Epithelial cell of prostate (primary cell): ENCODE measurements at regions not wholly inside any gene's neighbourhood (a gene's known extent, or its start where the extent isn't known, plus 50 kb on each side); places are given as distances from the start of the nearest gene placed in this dataset.
A peak's percentile ranks its signal among the peaks of the same experiment; 100 is the strongest.

Source experiments
- DNase-seq: peaks from one replicate; pipeline ENCODE4 v3.0.0-alpha.2; 2011; ENCODE audit warnings: low read depth, low spot score
- H3K27ac ChIP-seq: fragments of 450-650 bp; 2 replicates; pipeline ENCODE4 v1.5.1; 2017; ENCODE audit warnings: mild to moderate bottlenecking

DNA sequence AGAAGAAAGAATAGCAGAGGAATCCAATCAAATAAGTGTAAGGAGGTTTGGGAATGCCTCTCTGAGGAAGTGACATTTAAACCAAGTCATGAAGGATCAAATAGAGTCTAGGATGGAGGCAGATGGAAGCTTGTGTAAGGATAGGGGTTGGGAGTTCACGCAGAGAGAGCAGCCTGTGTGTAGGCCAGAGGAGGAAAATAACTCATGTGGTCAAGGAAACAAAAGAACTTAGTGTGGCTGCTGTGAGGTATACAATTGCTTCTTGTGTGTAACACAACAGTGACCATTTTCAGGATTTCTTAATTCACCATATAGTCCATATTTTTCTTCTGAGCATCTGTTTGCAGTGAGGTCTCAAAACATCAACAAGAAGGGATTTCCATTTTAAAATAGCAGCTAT lies 77.6 kb upstream of the PACRGL start:
- no peak overlapping the region for H3K27ac ChIP-seq
- no peak for DNase-seq

DNA sequence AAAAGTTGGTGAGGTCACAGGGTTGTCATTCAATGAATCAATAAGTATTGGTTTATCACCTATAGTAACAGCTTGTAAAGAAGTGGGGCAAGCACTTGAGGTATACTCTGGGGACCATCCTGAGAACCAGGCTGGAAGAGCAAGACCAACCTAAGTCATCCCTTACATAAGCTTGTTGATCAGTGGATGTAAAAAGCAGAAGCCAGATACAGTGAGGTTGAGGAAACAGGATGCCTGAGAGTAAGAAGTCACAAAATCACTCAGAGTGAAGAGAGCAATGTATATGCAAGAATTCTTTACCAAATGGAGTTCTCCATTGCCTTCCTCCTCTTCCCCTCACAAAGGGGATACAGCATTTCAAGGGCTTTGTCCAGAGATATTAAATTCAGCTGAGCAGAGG lies 76.3 kb upstream of the PACRGL start:
- DNase-seq, result no peak
- H3K27ac ChIP-seq, result no peak overlapping the region

DNA sequence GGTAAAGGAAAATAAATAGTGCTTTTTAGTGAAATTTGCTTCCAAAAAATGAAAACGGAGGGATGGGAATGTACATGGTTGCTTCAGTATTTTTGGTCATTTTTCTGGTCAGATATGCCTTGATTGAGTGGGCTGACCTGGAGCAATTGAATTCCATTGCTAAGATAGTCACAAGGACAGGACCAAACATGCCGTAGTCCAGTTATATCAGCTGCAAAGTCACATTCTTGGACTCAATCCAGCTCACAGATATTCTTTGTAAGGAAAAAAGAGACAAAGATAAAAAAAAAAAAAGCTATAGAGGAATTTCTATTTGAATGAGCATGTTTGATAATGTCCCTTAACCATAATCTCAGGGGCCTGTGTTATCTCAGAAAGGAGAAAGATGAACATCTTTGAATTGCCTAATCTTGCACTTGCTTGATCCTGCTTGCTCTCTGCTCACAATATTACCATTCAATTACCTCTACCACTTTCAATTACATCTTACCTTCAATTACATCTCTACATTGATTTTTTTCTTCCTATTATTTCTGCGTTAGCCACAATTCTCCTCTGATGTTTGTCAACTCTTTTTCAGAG lies 75.4 kb upstream of the PACRGL start:
- no peak for DNase-seq
- peak overlapping the region; percentile 8 for H3K27ac ChIP-seq

DNA sequence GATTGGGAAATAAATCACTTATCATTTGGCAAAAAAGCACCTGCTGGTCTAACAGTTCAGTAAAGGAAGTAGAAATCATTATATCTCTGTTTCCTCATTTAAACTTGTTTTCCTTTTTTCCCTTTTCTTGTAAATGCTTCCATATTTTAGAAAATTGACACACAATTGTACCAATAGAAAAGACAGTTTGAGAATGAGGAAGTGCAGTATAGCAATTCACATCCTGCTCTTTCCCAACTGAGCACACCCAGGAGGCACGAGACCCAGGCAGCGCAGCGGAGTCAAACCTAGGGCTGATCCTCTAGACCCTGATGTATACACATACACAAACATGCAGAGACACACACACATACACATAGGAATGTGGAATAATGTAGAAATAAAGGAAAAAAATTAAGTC lies 74.8 kb upstream of the PACRGL start:
- DNase-seq, result no peak
- H3K27ac ChIP-seq, result peak overlapping the region; percentile 8

DNA sequence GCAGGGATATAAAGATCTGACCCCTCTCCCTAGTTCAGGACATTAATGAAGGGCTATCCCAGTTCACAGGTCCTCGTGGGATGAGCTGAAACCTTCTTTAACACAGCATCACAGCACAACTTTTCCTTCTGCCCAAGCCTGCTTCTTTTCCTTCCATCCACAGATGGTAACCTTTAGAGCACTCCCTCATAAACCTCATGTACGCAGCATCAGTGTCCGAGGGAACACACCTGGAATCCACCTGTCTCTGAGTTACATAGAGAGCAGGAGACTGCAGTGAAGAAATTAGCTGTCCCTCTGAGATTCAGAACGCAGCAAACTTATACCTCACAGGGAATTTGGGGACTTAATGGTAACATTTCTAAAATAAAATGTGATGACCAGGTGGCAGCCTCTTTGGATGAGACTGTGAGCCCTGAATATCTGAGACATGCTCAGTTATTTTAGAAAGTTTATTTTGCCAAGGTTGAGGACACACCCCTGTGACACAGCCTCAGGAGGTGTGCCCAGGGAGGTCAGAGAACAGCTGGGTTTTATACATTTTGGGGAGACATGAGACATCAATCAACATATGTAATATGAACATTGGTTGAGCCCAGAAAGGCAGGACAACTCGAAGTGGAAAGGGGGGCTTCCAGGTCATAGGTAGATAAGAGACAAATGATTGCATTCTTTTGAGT lies 73.8 kb upstream of the PACRGL start:
- no peak for DNase-seq
- no peak overlapping the region for H3K27ac ChIP-seq

DNA sequence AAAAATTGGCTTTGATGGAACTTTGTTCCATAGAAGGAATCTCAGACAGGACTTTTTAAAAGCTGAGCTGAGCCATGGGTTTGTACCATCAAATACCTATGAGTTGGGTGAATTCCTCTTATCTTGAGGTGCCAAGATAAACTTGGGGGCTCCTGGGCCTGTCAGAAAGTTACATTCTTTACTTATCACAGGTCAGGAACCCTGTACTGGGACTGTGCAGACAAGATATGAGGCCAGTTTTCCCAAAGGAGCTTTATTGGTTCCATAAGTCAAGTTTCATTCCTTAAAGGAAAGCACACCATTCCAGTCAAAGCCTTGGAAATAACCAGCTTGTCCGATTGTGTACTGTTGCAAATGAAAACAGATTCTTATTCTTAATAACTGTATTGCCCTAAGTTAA lies 72.4 kb upstream of the PACRGL start:
- no peak overlapping the region for H3K27ac ChIP-seq
- no peak for DNase-seq

DNA sequence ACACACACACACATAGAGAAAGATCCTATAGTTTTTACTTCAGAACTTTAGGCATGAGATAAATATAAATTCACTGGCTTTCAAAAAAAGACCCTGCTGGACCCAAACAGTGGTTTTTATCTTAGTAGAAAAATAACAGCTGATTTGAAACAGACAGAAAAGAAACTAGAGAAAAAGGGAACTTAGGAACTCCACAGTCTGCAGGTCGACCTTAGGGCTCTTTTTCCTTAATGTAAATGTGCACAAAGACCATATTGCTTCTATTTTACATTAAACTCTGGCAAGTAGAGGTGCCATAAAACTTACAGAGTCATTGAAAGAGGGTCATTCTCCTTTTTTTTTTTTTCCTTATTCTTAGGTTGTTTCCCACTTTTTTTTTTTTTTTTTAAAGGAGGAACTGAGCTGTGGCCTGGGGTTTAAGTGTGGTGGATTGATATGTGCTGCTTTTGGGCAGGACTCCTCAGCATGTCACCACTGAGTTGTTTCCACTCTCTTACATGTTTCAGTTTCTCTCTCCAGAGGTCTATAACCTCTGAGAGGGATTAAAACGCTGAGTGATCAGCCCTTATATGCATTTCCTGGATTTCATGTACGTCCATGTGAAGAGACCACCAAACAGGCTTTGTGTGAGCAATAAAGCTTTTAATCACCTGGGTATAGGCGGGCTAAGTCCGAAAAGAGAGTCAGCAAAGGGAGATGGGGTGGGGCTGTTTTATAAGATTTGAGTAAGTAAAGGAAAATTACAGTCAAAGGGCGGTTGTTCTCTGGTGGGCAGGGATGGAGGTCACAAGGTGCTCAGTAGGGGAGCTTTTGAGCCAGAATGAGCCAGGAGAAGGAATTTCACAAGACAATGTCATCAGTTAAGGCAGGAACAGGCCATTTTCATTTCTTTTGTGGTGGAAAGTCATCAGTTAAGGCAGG lies 70.8 kb upstream of the PACRGL start:
- no peak overlapping the region for H3K27ac ChIP-seq

DNA sequence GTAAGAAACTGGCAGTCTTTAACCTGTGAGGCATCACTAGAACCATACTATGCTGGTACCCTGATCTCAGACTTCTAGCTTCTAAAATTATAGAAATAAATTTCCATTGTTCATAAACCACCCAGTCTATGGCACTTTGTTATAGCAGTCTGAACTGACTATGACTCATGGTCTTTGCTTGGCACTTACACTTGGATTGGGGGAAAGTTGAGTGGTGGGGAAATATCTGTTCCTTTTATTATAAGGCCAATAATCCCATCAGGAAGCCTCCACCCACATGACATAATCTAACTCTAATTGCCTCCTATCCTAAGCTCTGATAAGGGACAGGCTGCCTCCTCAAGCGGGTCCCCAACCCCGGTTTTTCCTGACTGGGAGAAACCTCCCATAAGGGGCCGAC lies 61.4 kb upstream of the PACRGL start:
- DNase-seq, result no peak
- H3K27ac ChIP-seq, result no peak overlapping the region

More for the DNA sequence above, 70.8 kb upstream of the PACRGL start:
- DNase-seq, result no peak

DNA sequence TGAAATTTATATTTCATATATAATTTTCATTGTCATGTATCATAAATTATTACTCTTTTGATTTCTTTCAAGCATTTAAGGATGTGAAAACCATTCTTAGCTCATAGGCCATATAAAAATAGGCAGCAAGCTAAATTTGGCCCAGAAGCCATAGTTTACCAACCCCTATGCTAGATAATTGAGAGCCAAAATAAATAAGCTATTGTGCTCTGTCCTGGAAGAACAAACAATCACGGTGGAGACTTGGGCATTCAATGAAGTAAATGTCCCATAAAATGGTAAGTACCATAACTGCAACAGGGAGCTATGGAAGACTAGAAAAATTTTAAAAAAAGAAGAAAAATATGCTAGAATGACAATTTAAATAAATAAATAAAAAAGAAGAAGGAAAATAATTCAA lies 60.9 kb upstream of the PACRGL start:
- no peak for DNase-seq
- H3K27ac ChIP-seq, result no peak overlapping the region

DNA sequence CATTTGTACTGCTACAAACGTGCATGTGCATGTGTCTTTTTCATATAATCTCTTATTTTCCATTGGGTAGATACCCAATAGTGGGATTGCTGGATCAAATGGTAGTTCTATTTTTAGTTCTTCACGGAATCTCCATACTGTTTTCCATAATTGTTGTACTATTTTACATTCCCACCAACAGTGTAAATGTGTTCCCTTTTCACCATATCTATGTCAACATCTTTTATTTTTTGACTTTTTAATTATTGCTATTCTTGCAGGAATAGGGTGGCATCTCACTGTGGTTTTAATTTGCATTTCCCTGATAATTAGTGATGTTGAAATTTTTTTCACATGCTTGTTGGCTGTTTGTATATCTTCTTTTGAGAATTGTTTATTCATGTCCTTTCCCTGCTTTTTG lies 59.3 kb upstream of the PACRGL start:
- DNase-seq, result no peak
- no peak overlapping the region for H3K27ac ChIP-seq

DNA sequence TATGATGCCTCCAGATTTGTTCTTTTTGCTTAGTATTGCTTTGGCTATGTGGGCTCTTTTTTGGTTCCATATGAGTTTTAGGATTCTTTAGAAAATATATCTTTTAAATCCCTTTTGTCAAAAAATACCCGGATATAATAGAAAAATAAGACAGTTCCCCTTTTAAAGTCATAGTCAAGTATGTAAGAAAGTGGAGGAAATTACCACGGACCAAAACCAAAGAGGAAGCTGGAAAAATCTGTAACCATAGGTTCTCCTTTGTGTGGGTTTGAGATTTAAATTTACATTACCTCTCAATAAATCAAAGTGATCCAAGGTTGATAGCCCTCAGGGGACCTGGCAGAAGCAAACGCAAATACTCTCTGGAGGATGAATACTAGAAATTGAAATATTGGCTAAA lies 58.3 kb upstream of the PACRGL start:
- no peak for DNase-seq
- no peak overlapping the region for H3K27ac ChIP-seq

DNA sequence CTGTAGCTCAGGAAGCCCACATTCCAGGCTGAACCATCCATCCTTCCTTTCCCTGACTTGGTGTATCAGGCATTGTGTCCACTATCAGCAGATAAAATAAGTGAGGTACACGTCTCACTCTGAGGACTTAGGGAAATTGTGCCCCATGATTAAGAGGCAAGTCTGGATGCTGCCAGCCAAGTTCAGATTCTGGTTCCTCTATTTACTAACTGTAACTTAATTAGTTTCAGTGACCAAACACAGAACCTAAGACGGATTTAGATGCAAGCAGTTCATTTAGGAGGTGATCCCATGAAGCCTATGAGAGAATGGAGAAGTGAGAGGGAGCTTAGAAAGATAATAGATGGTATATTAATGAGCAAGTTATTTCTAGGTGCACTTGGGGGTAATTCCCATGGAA lies 56.6 kb upstream of the PACRGL start:
- DNase-seq, result no peak
- H3K27ac ChIP-seq, result no peak overlapping the region

DNA sequence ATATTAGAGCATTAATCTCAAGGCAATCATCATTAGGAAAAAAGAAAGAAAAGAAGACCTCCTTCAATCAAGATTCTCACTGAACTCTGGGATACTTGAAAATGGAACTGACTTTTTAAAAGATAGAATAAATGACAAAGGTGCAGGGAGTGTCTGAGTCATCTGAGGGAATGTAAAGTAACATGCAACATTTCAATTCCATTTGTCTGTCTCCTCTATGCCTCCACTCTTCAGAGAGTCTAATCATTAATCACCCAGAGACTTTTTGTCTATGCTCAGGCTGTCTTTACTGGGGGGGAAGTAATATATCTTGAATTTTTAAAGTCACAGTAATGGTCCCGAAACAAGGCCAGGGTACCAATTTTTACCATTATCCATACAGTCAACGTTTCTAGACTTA lies 55.0 kb upstream of the PACRGL start:
- no peak overlapping the region for H3K27ac ChIP-seq
- no peak for DNase-seq

DNA sequence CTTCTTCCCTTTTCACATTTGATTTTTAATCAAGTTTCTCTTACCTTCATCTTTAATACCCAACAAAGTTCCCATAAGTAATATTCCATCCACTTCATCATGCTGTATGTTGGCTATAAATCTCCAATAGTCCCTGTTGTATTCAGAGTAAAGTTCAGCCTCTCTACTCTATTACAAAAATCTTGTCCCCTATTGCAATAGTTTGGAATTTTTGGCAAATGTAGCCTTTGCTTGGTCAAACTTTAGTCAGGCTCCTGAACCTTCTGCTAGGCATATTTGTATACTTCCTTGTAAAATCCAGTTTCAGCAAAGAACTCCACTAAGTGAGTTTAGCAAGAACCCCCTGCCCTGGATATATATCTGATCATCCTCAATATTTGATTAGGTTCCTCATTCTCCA lies 54.0 kb upstream of the PACRGL start:
- DNase-seq, result no peak
- no peak overlapping the region for H3K27ac ChIP-seq
